ENCODE measurements at regions not wholly inside any gene's neighbourhood (a gene's known extent, or its start where the extent isn't known, plus 50 kb on each side); places are given as distances from the start of the nearest gene placed in this dataset.

DNA sequence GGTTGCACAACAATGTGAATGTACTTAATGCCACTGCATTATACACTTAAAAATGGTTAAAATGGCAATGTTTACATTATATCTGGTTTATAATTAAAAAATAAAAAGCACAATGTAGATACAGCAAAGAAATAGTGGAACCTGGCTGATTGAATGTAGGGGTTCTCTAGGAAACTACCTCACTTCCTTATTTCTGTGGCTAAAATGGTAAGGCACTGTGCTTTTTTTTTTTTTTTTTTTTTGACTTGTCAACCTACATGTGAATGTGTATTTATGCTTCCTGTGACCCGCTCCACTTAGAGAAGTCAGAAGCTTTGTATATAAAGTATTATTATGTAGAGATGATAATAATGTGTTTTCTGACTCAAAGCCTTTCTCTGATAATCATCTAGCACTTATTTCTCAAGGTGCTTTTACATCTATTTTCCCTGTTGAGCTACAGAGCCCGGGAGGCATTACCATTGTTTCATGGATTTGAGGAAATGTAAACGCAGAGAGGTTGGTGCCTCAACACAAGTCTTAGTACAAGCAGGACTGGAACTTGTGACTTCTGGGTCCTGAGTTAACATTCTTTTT, 55.0 kb downstream of the SOX4 start:
- Histone ChIP-seq H3K4me3 (ENCODE audit: control insufficient read depth in 1 of 2, extremely low read depth in 1 of 2, low read length in 1 of 2) (no peak overlapping the region), H3K4me1 (ENCODE audit: control insufficient read depth in 1 of 2, extremely low read depth in 1 of 2, insufficient read depth in 2 of 2, low read length in 2 of 2) (no peaks in the 10 kb centered on the region), H3K36me3 (ENCODE audit: control insufficient read depth in 2 of 2, extremely low read depth in 1 of 2, insufficient read depth in 1 of 2, low read length in 1 of 2) (no peaks in the 10 kb centered on the region), H3K9me3 (no peaks in the 10 kb centered on the region), H3K27me3 (replicated peaks in 1 of 2; ENCODE audit: control insufficient read depth in 2 of 2, extremely low read depth in 1 of 2, insufficient read depth in 2 of 2, low read length in 1 of 2) (no peaks in the 10 kb centered on the region), H3K27ac (ENCODE audit: low read length) (no peak overlapping the region)
- Mint-ChIP-seq H3K27me3 (peaks cover 0 to 7% of the 10 kb centered on the region in 2 donors), H3K27ac (no peak overlapping the region), H3K4me1 (no peaks in the 10 kb centered on the region), H3K4me3 (no peak overlapping the region), H3K36me3 (no peaks in the 10 kb centered on the region), H3K9me3 (peaks cover 4 to 6% (median 6%) of the 10 kb centered on the region in 3 donors)
- POLR2A ChIA-PET = no interaction called here
- 70% methylated on average over 2 of the region's 3 CpGs for WGBS (ENCODE audit: insufficient coverage)
- CTCF ChIA-PET = interaction anchor here in 1 of 2 donors (0.7 kb wide), 1 partner anchor 255 kb away, joined by 7 read pairs; no protein-coding TSS in a partner anchor
- ATAC-seq (replicated peaks in 1 of 4) (no peak), DNase-seq (no peak)

DNA sequence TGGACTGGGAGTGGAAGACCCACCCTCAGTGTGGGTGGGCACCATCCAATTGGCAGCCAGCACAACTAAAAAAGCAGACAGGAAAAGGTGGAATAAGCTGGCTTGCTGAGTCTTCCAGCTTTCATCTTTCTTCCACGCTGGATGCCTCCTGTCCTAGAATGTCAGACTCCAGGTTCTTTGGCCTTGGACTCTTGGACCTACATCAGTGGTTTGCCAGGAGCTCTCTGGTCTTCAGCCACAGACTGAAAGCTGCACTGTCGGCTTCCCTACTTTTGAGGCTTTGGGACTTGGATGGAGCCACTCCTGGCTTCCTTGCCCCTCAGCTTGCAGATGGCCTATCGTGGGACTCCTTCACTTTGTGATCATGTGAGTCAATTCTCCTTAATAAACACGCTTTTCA, 59.8 kb downstream of the SOX4 start:
- no peak for ATAC-seq (replicated peaks in 1 of 4)
- Histone ChIP-seq H3K27me3 (replicated peaks in 1 of 2; ENCODE audit: control insufficient read depth in 2 of 2, extremely low read depth in 1 of 2, insufficient read depth in 2 of 2, low read length in 1 of 2) (no peaks in the 10 kb centered on the region), H3K4me1 (ENCODE audit: control insufficient read depth in 1 of 2, extremely low read depth in 1 of 2, insufficient read depth in 2 of 2, low read length in 2 of 2) (no peaks in the 10 kb centered on the region), H3K36me3 (ENCODE audit: control insufficient read depth in 2 of 2, extremely low read depth in 1 of 2, insufficient read depth in 1 of 2, low read length in 1 of 2) (no peaks in the 10 kb centered on the region), H3K27ac (ENCODE audit: low read length) (no peak overlapping the region), H3K4me3 (ENCODE audit: control insufficient read depth in 1 of 2, extremely low read depth in 1 of 2, low read length in 1 of 2) (no peak overlapping the region), H3K9me3 (no peaks in the 10 kb centered on the region)
- WGBS (ENCODE audit: insufficient coverage) = 64% methylated on average over 2 of the region's 4 CpGs
- no peak for DNase-seq
- CTCF ChIA-PET = no interaction called here
- H3K36me3 Mint-ChIP-seq = no peaks in the 10 kb centered on the region
- POLR2A ChIA-PET = no interaction called here
- H3K27ac Mint-ChIP-seq = no peak overlapping the region
- H3K4me3 Mint-ChIP-seq = no peak overlapping the region
- H3K27me3 Mint-ChIP-seq = peaks cover 5 to 6% of the 10 kb centered on the region in 2 donors
- no peaks in the 10 kb centered on the region for H3K4me1 Mint-ChIP-seq
- H3K9me3 Mint-ChIP-seq = peaks cover 4 to 6% (median 6%) of the 10 kb centered on the region in 3 donors

DNA sequence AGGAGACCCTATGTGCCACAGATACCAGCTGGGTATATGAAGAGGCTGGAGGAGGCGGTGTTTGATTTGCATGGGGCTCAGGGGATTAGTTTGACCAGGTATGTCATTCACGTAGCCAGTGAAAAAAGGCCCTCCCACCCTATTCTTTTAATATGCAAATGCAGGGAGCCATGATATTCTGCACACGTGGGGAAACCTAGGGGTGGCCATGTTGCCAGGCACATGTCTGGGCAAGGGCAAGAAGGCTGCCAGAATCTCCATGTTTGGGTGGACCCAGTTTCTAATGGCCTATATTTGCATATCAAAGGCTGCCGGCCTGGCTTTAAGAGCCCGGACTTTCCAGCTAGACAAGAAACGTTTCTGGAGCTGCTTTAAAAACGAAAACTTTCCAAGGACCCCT, 60.4 kb downstream of the SOX4 start:
- ChIA-PET POLR2A (no interaction called here), CTCF (no interaction called here)
- Mint-ChIP-seq H3K27ac (no peak overlapping the region), H3K9me3 (peaks cover 4 to 6% (median 6%) of the 10 kb centered on the region in 3 donors), H3K27me3 (peaks cover 5 to 6% of the 10 kb centered on the region in 2 donors), H3K36me3 (no peaks in the 10 kb centered on the region), H3K4me3 (no peak overlapping the region), H3K4me1 (no peaks in the 10 kb centered on the region)
- WGBS (ENCODE audit: insufficient coverage) = 81% methylated on average over 3 of the region's 7 CpGs
- Histone ChIP-seq H3K9me3 (no peaks in the 10 kb centered on the region), H3K36me3 (ENCODE audit: control insufficient read depth in 2 of 2, extremely low read depth in 1 of 2, insufficient read depth in 1 of 2, low read length in 1 of 2) (no peaks in the 10 kb centered on the region), H3K27ac (ENCODE audit: low read length) (no peak overlapping the region), H3K4me3 (ENCODE audit: control insufficient read depth in 1 of 2, extremely low read depth in 1 of 2, low read length in 1 of 2) (no peak overlapping the region), H3K4me1 (ENCODE audit: control insufficient read depth in 1 of 2, extremely low read depth in 1 of 2, insufficient read depth in 2 of 2, low read length in 2 of 2) (no peaks in the 10 kb centered on the region), H3K27me3 (replicated peaks in 1 of 2; ENCODE audit: control insufficient read depth in 2 of 2, extremely low read depth in 1 of 2, insufficient read depth in 2 of 2, low read length in 1 of 2) (no peaks in the 10 kb centered on the region)
- DNase-seq (no peak), ATAC-seq (replicated peaks in 1 of 4) (no peak)

DNA sequence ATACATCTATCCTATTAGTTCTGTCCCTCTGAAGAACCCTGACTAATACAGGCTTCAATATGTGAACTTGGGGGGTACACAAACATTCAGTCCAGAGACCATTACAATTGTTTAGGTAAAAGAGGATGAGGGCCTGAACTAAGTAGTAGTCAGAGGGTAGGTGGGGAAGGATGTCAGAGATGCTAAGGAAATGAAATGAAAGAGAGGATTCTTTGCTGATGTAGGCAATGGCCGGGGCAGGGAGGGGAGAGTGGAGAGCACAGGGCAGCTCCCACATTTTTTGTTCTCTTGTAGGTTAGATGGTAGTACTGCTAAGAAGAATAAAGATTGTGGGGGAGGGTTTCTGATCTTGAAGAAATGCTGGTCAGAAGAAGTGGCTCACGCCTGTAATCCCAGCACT, 60.8 kb downstream of the SOX4 start:
- Mint-ChIP-seq H3K4me3 (no peak overlapping the region), H3K27me3 (peaks cover 5 to 6% of the 10 kb centered on the region in 2 donors), H3K36me3 (no peaks in the 10 kb centered on the region), H3K27ac (no peak overlapping the region), H3K9me3 (peaks cover 4 to 6% (median 6%) of the 10 kb centered on the region in 3 donors), H3K4me1 (no peaks in the 10 kb centered on the region)
- ATAC-seq (replicated peaks in 1 of 4) (no peak), DNase-seq (no peak)
- ChIA-PET POLR2A (no interaction called here), CTCF (no interaction called here)
- 89% methylated on average over 1 of the region's 2 CpGs for WGBS (ENCODE audit: insufficient coverage)
- Histone ChIP-seq H3K4me1 (ENCODE audit: control insufficient read depth in 1 of 2, extremely low read depth in 1 of 2, insufficient read depth in 2 of 2, low read length in 2 of 2) (no peaks in the 10 kb centered on the region), H3K4me3 (ENCODE audit: control insufficient read depth in 1 of 2, extremely low read depth in 1 of 2, low read length in 1 of 2) (no peak overlapping the region), H3K27me3 (replicated peaks in 1 of 2; ENCODE audit: control insufficient read depth in 2 of 2, extremely low read depth in 1 of 2, insufficient read depth in 2 of 2, low read length in 1 of 2) (no peaks in the 10 kb centered on the region), H3K27ac (ENCODE audit: low read length) (no peak overlapping the region), H3K9me3 (no peaks in the 10 kb centered on the region), H3K36me3 (ENCODE audit: control insufficient read depth in 2 of 2, extremely low read depth in 1 of 2, insufficient read depth in 1 of 2, low read length in 1 of 2) (no peaks in the 10 kb centered on the region)

DNA sequence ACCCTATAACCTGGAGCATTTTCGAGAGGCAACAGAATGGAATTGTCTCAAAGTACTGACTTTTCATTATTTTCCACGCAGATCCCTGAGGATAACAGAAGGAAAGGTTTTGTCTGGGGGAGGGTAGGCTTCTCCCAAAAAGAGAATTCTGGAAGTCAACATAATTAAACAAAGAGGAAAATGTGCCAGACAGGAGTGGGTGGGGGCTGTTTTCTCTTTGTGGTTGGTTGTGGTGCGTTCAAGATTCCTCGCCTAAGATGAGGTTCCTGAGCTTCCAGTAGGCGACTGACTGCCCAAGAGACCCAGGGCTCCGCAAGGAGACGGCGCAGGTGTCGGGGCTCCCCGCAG, 70.4 kb downstream of the SOX4 start:
- Mint-ChIP-seq H3K27ac (no peak overlapping the region), H3K4me1 (peaks cover 28 to 40% (median 33%) of the 10 kb centered on the region in 3 donors), H3K4me3 (peak overlapping the region in 1 of 3 donors; percentile 74), H3K27me3 (peaks cover 53 to 67% of the 10 kb centered on the region in 2 donors), H3K9me3 (no peaks in the 10 kb centered on the region), H3K36me3 (no peaks in the 10 kb centered on the region)
- Histone ChIP-seq H3K4me3 (ENCODE audit: control insufficient read depth in 1 of 2, extremely low read depth in 1 of 2, low read length in 1 of 2) (peak overlapping the region in 1 of 2 donors; percentile 87), H3K4me1 (ENCODE audit: control insufficient read depth in 1 of 2, extremely low read depth in 1 of 2, insufficient read depth in 2 of 2, low read length in 2 of 2) (peaks cover 7 to 29% of the 10 kb centered on the region in 2 experiments), H3K36me3 (ENCODE audit: control insufficient read depth in 2 of 2, extremely low read depth in 1 of 2, insufficient read depth in 1 of 2, low read length in 1 of 2) (no peaks in the 10 kb centered on the region), H3K27ac (ENCODE audit: low read length) (no peak overlapping the region), H3K27me3 (replicated peaks in 1 of 2; ENCODE audit: control insufficient read depth in 2 of 2, extremely low read depth in 1 of 2, insufficient read depth in 2 of 2, low read length in 1 of 2) (peaks cover 0 to 50% of the 10 kb centered on the region in 2 experiments), H3K9me3 (no peaks in the 10 kb centered on the region)
- DNase-seq = no peak
- 60% methylated on average over 8 of the region's 10 CpGs for WGBS (ENCODE audit: insufficient coverage)
- no peak for ATAC-seq (replicated peaks in 1 of 4)
- CTCF ChIA-PET = no interaction called here
- POLR2A ChIA-PET = no interaction called here

DNA sequence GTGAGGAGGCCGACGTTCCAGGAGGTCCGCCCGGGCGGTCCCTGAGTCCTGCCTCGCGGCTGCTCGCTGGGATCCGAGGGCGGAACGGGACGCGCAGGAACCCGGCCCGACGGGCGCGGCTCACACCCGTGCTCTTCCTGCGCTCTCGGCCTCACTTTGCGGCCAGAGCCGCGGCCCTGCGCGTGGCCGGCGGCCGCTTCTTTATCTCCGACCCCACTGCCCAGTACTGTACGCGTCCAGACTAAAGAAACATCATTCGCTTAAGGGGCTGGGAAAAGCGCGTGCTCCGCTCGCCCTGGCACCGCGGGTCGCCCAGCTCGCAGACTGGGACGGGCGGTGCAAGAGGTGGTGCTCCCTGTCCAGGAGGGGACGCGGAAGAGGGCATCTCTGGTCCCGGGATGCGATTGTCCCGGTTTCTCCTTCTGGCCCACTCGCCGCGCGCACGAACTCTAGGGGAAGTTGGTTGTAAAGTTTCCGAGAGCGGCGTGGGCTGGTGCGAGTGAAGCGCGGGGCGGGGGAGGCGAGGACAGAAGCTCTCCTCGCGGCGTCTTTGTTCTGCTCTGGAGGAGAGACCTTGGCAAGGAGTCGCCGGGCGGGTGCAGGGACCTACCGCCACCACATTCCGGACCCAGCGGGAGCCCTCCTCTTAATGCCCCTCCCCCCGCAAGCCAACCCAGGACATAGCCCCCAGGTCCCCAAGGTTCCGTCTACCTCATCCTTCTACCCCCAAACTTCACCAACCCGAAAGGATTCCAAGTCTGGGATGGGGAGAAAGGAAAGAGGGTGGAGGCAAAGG, 71.0 kb downstream of the SOX4 start:
- H3K27me3 Mint-ChIP-seq = peaks cover 53 to 70% of the 10 kb centered on the region in 2 donors
- no peaks in the 10 kb centered on the region for H3K36me3 Mint-ChIP-seq
- 12% methylated on average over 61 of the region's 73 CpGs for whole genome bisulfite sequencing (ENCODE audit: insufficient coverage)
- H3K27ac Mint-ChIP-seq = no peak overlapping the region
- Histone ChIP-seq H3K9me3 (no peaks in the 10 kb centered on the region), H3K36me3 (ENCODE audit: control insufficient read depth in 2 of 2, extremely low read depth in 1 of 2, insufficient read depth in 1 of 2, low read length in 1 of 2) (no peaks in the 10 kb centered on the region), H3K4me3 (ENCODE audit: control insufficient read depth in 1 of 2, extremely low read depth in 1 of 2, low read length in 1 of 2) (peak overlapping the region in 1 of 2 donors; percentile 87), H3K4me1 (ENCODE audit: control insufficient read depth in 1 of 2, extremely low read depth in 1 of 2, insufficient read depth in 2 of 2, low read length in 2 of 2) (peaks cover 7 to 29% of the 10 kb centered on the region in 2 experiments), H3K27me3 (replicated peaks in 1 of 2; ENCODE audit: control insufficient read depth in 2 of 2, extremely low read depth in 1 of 2, insufficient read depth in 2 of 2, low read length in 1 of 2) (peaks cover 0 to 50% of the 10 kb centered on the region in 2 experiments), H3K27ac (ENCODE audit: low read length) (no peak overlapping the region)
- peak overlapping the region in 2 of 3 donors; percentile 13 to 74 for H3K4me3 Mint-ChIP-seq
- DNase-seq = peak in 3 of 35 experiments; percentile 2 to 11 (median 7)
- ATAC-seq (replicated peaks in 1 of 4) = peak in 1 of 4 experiments; percentile 51
- peaks cover 28 to 40% (median 33%) of the 10 kb centered on the region in 3 donors for H3K4me1 Mint-ChIP-seq
- POLR2A ChIA-PET = no interaction called here
- CTCF ChIA-PET = no interaction called here
- H3K9me3 Mint-ChIP-seq = no peaks in the 10 kb centered on the region

Data from T-cell (primary cell).